HG03045 (cell line): ENCODE measurements at regions not wholly inside any gene's neighbourhood (a gene's known extent, or its start where the extent isn't known, plus 50 kb on each side); places are given as distances from the start of the nearest gene placed in this dataset.

Source experiments
- ATAC-seq: cut with Tn5 transposase; IDR thresholded peaks from one replicate; pipeline ENCODE4 v1.9.1; 2021; ENCODE audit warnings: mild to moderate bottlenecking, moderate library complexity; ENCODE audit not compliant: unreplicated experiment

DNA sequence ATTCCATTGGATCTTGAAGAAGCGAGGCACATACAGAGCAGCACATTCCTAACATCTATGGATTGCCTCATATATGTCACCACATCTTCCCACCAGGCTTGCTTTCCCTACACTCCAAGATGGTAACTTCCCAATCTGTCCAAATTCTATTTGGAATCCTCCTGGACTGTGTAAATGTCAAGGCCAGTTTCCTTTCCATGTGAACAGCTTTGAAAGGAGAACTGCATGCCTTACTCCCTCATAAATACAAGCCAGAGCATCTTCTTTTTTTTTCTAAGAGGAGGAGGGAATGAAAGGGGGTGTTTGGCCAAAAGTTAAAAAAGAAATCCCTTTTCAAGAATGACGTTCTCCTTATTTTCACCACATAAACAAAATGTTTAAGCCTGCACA lies 103.8 kb upstream of the OSR1 start:
- no peak for ATAC-seq

DNA sequence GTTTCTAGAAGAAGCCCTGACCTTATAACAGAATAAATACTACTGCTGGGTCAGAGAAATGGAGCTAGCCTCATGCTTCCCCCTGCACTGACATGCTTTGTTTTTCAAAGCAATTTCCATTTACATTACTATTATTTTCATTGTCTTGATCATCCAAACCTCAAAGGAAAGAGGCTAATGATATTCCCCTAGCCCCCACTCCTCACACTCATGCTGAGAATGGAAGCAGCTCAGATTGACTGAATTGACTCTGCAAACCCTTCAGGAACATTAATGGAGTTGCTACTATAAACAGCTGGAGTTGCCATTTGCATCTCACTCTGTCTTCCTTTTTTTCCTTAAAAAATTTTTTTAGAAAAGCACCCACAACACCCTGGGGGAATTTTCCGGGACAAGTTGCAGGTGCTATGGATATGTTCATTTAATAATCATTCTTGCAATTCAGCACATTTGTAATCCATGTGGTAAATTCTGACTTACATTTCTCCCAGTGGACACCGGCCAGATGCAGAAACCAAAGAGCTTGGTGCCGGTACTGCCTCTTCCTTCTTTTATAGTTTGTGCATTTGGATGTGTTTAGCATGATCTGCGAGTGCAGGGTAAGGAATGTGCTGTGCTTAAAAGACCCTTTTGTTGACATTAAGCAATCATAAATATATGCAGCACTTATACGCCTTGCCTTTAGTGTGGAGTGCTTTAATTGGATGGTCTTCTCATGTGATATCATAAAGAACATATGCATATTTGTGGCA lies 103.3 kb upstream of the OSR1 start:
- ATAC-seq = no peak

DNA sequence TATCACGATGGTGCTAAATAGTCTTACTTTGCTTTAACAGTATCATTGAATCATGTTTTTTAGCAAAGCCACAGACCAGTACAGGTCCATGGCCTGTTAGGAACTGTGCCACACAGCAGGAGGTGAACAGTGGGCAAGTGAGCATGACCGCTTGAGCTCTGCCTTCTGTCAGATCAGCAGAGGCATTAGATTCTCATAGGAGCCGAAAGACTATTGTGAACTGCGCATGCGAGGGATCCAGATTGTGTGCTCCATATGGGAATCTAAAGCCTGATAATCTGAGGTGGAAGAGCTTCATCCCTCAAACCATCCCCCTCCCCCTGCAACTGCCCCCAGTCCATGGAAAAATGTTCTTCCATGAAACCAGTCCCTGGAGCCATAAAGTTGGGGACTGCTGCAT lies 102.3 kb upstream of the OSR1 start:
- no peak for ATAC-seq

DNA sequence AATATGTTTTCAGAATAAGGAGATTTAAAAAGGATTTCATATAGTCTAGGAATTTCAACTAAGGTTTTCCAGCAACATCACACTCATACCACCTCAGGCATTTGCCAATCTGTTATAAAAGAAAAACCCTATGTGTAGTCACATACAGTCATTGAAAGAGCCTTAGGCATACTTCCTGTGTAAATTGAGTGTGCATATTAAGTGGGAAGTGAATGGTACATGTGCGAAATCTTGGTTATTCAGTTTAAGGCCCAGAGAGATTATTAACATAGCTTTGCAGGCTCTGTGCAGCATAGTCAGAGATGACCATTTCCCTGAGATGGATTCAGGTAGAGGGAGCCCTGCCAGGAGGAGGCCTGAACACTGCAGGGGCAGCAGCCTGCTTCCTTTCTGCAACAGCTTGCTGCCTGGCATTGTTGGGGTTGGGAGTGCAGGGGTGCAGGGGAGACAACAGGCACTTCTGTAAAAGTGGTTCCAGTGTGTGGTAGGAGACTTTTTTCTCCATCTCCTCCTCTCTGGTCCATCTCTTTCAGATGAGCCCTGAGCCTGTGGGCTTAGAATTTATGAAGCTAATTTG lies 100.1 kb upstream of the OSR1 start:
- ATAC-seq = no peak

DNA sequence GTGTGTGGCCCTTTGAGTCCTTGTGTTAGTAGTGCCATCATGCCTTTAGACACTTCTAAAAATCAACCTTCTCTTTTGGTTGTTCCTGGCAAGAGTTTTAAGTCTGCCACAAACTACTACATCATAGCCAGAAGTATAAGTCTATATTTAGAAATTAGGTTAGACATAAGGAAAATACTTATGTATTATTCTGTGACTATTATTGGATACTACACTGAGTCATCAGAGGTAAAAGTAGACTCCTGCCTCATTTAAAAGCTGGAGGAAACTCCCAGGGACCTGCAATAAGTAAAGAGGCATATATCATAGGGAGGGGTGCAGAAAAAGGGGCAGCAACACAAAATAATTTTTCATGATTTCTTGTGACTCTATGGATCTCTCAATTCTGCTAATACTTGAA lies 99.4 kb upstream of the OSR1 start:
- ATAC-seq = no peak

DNA sequence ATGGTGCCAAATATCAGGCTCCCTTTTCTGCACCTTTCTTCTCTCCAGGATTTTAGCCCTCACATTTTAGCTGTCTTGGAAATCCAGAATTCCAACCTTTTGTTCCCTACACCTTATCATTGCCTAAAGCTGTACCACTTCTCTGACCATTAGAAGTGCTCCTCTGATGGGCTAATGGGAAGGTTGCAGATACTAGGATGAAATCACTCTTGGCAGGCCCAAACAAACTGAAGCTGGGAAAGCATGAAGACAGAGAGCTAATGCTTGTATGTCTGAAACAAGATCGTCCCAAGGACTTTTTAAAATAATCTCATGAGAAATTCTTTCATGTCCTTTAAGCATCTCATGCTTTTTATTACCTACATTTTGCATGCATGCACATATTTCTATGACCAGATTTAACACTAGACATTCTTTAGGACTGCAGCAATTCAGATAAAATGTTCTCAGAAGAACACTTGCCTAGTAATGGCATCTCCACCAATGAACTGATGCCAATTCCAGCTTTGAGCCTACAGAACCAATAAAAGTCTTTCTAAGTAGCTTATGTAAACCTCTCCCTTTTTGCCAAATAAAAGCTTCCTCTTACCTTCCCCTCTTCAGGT lies 98.4 kb upstream of the OSR1 start:
- ATAC-seq = no peak

DNA sequence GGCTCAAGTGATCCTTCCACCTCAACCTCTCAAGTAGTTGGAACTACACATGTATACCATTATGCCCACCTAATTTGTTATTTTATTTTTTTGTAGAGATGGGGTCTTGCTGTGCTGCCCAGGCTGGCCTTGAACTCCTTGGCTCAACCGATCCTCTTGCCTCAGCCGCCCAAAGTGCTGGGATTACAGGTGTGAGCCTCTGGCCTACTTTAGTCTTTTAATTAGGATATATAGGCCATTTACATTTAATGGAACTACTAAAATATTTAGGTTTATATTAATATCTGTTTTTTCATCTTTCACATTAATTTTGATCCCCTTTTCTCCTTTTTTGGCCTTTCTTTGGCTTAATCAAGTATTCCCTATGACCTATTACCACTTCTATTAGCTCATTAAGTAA lies 95.7 kb upstream of the OSR1 start:
- ATAC-seq = no peak

DNA sequence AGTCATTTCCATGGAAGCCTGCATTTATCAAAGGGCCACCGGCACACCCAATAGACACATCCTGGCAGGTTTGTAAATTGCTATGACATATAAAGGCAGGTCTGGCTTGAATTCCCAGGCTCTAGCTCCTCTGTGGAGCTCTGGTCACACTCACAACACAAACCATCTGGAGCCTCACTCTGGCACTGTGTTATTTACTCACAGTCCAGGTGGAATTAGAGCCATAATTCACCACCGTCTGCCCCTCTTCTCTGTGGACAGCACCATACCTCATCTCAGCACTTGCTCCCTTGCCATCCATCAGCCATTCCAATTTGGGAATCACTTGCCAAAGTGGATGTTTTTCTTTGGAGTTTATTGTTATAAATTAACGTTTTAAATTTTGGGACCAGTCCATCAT lies 84.3 kb upstream of the OSR1 start:
- no peak for ATAC-seq

DNA sequence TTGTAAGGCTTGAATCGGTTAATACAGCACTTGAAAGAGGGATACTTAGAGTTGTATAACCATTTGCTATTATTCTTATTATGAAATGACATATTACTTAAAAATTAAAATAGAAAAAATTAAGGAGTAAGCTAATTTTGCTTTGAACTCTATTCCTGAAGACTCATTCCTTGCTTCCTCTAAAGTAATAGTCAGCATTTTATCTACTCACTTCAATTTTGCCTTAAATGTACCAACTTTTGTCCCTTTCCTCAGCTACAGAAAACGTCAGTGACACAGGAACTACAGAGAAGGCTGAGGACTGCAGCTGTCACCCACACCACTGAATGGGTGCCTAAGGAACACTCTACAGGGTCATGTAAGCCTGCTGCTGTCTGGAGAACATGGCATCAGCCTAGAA lies 80.7 kb upstream of the OSR1 start:
- ATAC-seq = no peak

DNA sequence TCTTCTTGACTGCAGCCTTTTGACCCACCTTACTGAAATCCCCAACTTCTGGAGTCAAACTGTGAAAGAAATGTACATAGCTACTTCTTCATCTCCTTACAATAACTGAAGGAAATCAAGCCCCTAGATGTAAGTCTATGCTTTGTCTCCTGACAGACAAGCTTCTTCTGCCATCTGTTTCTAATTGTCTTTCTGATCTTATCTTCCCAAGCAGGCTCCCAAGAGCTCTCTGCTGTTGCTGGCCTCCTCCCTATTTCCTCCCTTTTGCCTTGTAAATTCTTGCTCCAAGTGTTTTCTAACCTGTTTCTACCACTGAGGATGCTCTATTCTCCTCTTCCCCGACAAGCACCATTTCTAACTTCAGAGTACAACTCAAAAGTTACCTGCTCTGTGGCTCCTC lies 77.4 kb upstream of the OSR1 start:
- ATAC-seq = no peak

DNA sequence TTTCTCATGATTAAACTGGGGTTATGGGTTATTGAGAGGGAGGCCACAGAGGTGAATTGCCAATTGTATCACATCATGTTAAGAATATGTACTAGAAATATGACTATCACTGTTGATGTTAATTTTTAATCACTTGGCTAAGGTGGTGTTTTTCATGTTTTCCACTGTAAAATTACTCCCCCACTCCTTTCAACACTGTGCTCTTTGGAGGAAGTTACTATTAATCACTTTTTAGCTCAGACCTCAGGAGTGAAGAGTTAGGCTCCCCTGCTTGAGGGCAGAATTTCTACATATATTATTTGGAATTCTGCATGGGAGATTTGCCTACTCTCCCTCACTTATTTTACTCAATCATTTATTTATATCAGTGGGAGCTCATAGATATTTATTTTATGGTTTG lies 76.0 kb upstream of the OSR1 start:
- ATAC-seq = no peak

DNA sequence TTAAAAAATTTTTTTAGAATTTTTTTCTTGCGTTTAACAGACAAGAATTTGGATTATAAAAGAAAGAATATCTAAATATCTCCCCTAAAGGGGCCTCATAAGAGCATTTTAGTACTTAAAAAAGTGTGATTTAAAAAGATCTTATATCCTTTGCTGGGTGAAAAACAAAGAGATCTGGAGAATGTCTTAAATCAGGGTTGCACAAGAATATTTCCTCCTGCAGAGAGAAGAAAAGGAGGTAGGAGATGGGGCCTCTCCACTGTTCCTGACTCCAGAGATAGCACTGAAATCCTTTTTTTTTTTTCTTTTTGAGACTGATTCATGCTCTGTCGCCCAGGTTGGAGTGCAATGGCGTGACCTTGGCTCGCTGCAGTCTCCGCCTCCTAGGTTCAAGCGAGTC lies 68.5 kb upstream of the OSR1 start:
- no peak for ATAC-seq

DNA sequence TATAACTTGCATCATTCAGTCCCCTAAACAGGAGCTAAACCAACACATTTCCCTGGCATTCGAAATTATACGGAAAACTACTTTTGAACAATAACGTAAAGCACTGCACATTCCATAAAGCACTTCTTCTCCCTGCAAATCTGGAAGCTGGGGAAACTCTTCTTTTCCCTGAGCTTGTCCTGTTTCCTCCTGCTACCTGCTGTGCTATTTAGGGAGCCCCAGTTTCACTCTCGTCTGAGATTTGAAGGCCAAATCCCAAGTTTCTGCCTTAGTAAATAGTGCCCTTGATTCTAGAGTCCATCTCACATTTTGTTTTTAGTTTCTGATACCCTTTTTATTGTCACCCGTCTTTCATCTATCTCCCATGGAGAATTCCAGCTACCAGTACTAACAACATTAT lies 67.7 kb upstream of the OSR1 start:
- ATAC-seq = no peak

DNA sequence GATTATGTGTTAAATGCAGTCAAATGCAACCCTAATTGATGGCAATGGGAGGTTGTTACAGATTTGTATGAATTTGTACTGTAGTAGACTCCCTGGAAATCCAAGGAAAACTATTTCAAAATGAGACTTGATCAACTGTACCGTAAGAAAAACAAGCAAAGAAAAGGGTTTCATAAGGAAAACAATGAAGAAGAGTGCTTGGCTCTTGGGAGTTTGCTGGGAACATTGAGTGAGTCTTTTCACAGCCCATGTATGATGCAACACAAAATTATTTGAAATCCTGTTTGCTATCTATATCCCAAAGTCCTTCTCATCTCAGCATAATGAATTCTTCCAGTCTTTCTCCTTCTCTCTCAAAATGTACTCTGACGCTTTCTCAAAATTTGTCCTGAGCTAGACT lies 67.0 kb upstream of the OSR1 start:
- ATAC-seq = no peak

DNA sequence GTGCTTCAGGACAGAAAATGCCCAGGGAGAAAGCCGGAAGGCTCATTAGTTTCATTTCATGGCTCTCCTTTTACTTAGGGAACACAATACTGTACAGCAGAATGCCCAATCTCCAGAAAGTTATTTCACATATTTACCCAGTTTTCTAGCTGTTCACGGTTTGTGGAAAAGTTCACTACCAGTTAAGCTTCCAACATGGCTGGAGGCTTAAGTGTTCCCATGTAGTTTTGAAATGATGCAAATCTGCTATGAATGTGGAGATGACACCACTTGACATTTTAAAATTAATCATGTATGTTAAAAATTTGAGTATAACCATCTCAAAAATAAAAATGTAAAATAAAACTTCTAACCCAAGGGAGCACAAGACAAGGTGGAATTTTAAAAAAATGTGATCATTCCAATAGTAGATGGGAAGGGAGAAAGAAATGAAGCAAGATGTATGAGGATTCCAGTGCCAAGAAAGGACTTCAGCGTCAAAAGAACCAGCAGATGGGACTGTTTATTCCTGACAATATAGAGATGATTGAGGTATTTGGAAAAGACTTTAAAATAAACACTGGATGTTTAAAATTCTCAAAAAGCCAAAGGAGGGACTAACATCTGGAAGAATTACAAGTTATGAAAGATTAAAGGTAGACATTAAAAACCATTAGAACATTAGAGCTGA lies 60.9 kb upstream of the OSR1 start:
- ATAC-seq = no peak

DNA sequence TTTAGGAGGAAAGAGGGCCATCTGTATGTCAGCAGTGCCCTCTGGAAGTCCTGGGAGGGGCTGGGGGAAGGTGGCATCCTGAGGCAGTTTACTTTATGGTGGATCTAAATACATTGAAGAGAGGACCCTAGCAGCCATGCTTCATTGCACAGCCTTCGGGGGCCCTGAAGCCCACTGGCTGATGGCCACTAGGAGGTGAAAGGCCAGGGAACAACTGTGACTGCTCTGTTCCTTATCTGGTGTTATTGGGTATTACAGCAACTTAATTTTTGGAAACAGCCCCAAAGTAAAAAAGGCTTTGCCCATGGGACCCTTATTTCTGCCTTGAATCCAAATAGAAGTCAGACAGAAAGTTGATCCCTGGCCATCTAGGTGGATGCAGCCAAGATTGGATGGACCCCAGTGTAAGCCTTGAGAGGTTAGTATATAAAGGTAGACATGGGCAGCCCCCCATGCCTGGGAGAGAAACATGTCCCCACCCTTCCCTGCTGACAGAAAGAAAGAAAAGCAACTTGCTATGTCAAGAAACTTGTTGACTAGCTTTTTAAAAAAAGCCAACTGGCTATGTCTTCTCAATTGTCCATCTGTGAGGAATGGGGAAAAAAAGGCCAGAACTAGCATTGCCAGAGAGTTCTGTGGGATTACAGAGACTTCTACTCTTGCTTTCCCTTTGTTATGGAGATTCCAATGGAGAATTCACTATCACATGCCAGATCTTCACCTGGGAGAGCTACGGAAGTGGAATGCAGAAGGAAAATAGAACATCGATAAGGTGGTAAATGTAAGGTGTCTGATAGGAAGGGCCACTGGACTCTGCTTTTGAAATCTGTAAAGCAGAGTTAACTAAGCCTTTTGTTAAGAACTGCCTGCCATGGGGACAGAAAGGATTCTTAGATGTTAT lies 58.6 kb upstream of the OSR1 start:
- ATAC-seq = no peak

DNA sequence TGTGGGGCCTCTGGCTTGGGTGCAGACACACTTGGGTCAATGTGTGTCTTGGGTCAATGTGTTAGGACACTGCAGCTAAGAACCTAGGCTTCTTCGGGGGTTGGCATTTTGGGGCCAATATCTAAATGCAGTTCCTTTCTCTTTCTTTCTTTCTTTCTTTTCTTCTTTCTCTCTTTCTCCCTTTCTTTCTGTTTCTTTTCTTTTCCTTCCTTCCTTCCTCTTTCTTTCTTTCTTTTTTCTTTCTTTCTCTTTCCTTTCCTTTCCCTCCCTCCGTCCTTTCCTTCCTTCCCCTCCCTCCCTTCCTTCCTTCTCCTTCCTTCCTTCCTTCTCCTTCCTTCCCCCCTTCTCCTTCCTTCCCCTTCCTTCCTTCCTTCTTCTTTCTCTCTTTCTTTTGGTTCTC lies 57.7 kb upstream of the OSR1 start:
- ATAC-seq = no peak

DNA sequence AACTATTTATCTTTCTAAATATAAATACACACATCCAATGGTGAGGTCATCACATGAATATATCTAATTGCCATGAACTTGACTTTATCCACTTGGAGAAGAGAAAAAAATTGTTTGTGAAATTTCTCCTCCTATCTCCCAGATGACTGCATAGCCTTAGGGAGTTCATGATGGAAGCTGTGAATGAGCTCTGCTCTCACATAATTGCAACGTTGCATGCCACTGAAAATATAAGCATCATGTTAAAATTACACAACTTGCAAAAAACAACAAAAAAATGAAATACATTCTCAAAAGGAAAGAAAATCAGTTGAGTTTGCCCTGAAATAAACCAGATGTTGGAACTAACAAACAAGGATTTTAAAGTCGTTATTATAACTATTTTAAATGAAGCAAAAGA lies 50.6 kb upstream of the OSR1 start:
- no peak for ATAC-seq

DNA sequence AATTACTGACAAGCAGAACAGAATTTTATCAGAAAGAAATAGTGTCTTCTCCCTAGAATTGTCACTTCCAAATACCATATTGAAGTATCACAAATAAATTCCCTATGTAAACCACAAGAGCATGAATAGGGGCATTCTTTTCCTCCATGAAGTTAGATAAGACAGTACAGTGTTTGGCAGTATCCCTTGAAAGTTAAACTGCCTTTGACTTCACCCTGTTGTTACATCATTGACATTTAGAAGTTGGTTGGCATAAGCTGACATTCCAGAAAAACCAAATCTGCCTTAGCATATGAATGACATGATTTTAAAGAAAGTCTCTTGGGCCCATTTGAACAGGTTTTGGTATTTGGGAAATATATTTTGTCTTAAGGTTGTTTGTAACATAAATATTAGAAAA lies 50.2 kb upstream of the OSR1 start:
- no peak for ATAC-seq
